NT2/D1 (cell line): ENCODE measurements at regions not wholly inside any gene's neighbourhood (a gene's known extent, or its start where the extent isn't known, plus 50 kb on each side); places are given as distances from the start of the nearest gene placed in this dataset.

ENCODE experiments used
- YY1 ChIP-seq: IDR thresholded peaks from 2 replicates; pipeline ENCODE4 v1.6.1; 2011; ENCODE audit not compliant: insufficient read length, insufficient read depth
- ZNF274 ChIP-seq: IDR thresholded peaks from 2 replicates; pipeline ENCODE4 v1.6.1; 2011; ENCODE audit warnings: mild to moderate bottlenecking, low read depth, low read length

- no peak for TF ChIP-seq YY1
- TF ChIP-seq ZNF274 = no peak
These were observed 564.0 kb upstream of the BRINP1 start for GRCh38 chr9:119933191-119933590.
